ENCODE measurements at regions not wholly inside any gene's neighbourhood (a gene's known extent, or its start where the extent isn't known, plus 50 kb on each side); places are given as distances from the start of the nearest gene placed in this dataset.

GRCh38 chr13:69092615-69093322, 1014.9 kb upstream of the ATXN8OS start:
- no peaks in the 10 kb centered on the region for H3K79me2 ChIP-seq (ENCODE audit: control insufficient read depth, insufficient read depth, low read length)
- H3K4me2 ChIP-seq (ENCODE audit: control insufficient read depth, insufficient read depth) = no peak overlapping the region
- DNase-seq (ENCODE audit: low read depth, low spot score) (no peak), ATAC-seq (no peak), FAIRE-seq (no peak)
- RAD21 ChIA-PET (ENCODE audit: unreplicated experiment) = no interaction called here
- intact Hi-C loops (cut with micrococcal nuclease; ENCODE audit: unreplicated experiment) (no loop called here), in situ Hi-C loops (cut with MboI) (no loop called here)
- H3K36me3 ChIP-seq (ENCODE audit: control insufficient read depth in 2 of 2, insufficient read depth in 2 of 2, low read length in 1 of 2) = no peaks in the 10 kb centered on the region
- CTCF ChIA-PET = no interaction called here
- 27% methylated on average over 6 of the region's 6 CpGs for WGBS (ENCODE audit: insufficient coverage, insufficient replicate concordance, low lambda C conversion rate, missing lambda C conversion rate)
- H3K27ac ChIP-seq (ENCODE audit: control insufficient read depth, insufficient read depth) = no peak overlapping the region
- no peaks in the 10 kb centered on the region for H3K9me3 ChIP-seq (replicated peaks; ENCODE audit: control insufficient read depth, insufficient read depth, low read length)
- no peaks in the 10 kb centered on the region for H3K4me1 ChIP-seq (ENCODE audit: control insufficient read depth, insufficient read depth, low read length)
- H4K20me1 ChIP-seq (ENCODE audit: control insufficient read depth, insufficient read depth) = no peaks in the 10 kb centered on the region
- POLR2A ChIA-PET = no interaction called here
- no peaks in the 10 kb centered on the region for H3K27me3 ChIP-seq (replicated peaks in 1 of 2; ENCODE audit: control insufficient read depth in 2 of 2, insufficient read depth in 2 of 2, low read length in 1 of 2)
- H2AFZ ChIP-seq (ENCODE audit: control insufficient read depth, low read depth, low read length) = no peak overlapping the region
- H3K9ac ChIP-seq (ENCODE audit: control insufficient read depth, insufficient read depth, low read length) = no peak overlapping the region
- no peak for TF ChIP-seq CHD1 (IDR thresholded peaks at IDR 0.05; ENCODE audit: low read depth, low read length)
- TF ChIP-seq ZNF217 (IDR thresholded peaks at IDR 0.05) = no peak
- TF ChIP-seq ZNF274 (IDR thresholded peaks at IDR 0.05; ENCODE audit: insufficient read depth, insufficient read length) = no peak
- TF ChIP-seq PML (IDR thresholded peaks at IDR 0.05; ENCODE audit: low read length) = no peak
- no TSS peak for BruUV-seq (replicated peaks)
- H3K4me3 ChIP-seq = no peak overlapping the region
- SMC1A ChIA-PET (ENCODE audit: uncharacterized antibody, unreplicated experiment) = interaction anchor here (1.0 kb wide), 1 partner anchor 215 kb away, joined by 3 read pairs; no protein-coding TSS in a partner anchor

GRCh38 chr13:69077267-69077666, 1030.4 kb upstream of the ATXN8OS start:
- no peak overlapping the region for H3K9ac ChIP-seq (ENCODE audit: control insufficient read depth, insufficient read depth, low read length)
- TF ChIP-seq SUPT20H (IDR thresholded peaks at IDR 0.05; ENCODE audit: borderline replicate concordance, control insufficient read depth, low read depth, low read length) = no peak
- TF ChIP-seq HSF1 (IDR thresholded peaks at IDR 0.05; ENCODE audit: low read depth, low read length) = no peak
- TF ChIP-seq MXI1 (IDR thresholded peaks at IDR 0.05; ENCODE audit: low read depth, low read length) = no peak
- no peak for TF ChIP-seq SMAD1 (IDR thresholded peaks at IDR 0.05; ENCODE audit: low read depth, partially characterized antibody)
- TF ChIP-seq USF1 (IDR thresholded peaks at IDR 0.05; ENCODE audit: borderline replicate concordance, extremely low read length, insufficient read depth, low read depth, low read length) = no peak
- TF ChIP-seq REST (IDR thresholded peaks at IDR 0.05; ENCODE audit: low read depth, low read length) = no peak
- FAIRE-seq = no peak

More at GRCh38 chr13:69077267-69077666, 1030.4 kb upstream of the ATXN8OS start:
- BruUV-seq (replicated peaks) = no TSS peak
- DNase-seq (ENCODE audit: low read depth, low spot score) (no peak), ATAC-seq (no peak)
- Histone ChIP-seq H2AFZ (ENCODE audit: control insufficient read depth, low read depth, low read length) (no peak overlapping the region), H4K20me1 (ENCODE audit: control insufficient read depth, insufficient read depth) (no peaks in the 10 kb centered on the region), H3K79me2 (ENCODE audit: control insufficient read depth, insufficient read depth, low read length) (no peaks in the 10 kb centered on the region), H3K36me3 (ENCODE audit: control insufficient read depth in 2 of 2, insufficient read depth in 2 of 2, low read length in 1 of 2) (no peaks in the 10 kb centered on the region), H3K4me1 (ENCODE audit: control insufficient read depth, insufficient read depth, low read length) (no peaks in the 10 kb centered on the region), H3K27me3 (replicated peaks in 1 of 2; ENCODE audit: control insufficient read depth in 2 of 2, insufficient read depth in 2 of 2, low read length in 1 of 2) (no peaks in the 10 kb centered on the region), H3K4me3 (no peak overlapping the region), H3K4me2 (ENCODE audit: control insufficient read depth, insufficient read depth) (no peak overlapping the region), H3K27ac (ENCODE audit: control insufficient read depth, insufficient read depth) (no peak overlapping the region), H3K9me3 (replicated peaks; ENCODE audit: control insufficient read depth, insufficient read depth, low read length) (no peaks in the 10 kb centered on the region)
- in situ Hi-C loops (cut with MboI) (no loop called here), intact Hi-C loops (cut with micrococcal nuclease; ENCODE audit: unreplicated experiment) (no loop called here)
- ChIA-PET CTCF (no interaction called here), POLR2A (no interaction called here), SMC1A (ENCODE audit: uncharacterized antibody, unreplicated experiment) (no interaction called here), RAD21 (ENCODE audit: unreplicated experiment) (no interaction called here)
- WGBS (ENCODE audit: insufficient coverage, insufficient replicate concordance, low lambda C conversion rate, missing lambda C conversion rate) = 0% methylated on average over 1 of the region's 1 CpG
